ENCODE measurements at regions not wholly inside any gene's neighbourhood (a gene's known extent, or its start where the extent isn't known, plus 50 kb on each side); places are given as distances from the start of the nearest gene placed in this dataset.

DNA sequence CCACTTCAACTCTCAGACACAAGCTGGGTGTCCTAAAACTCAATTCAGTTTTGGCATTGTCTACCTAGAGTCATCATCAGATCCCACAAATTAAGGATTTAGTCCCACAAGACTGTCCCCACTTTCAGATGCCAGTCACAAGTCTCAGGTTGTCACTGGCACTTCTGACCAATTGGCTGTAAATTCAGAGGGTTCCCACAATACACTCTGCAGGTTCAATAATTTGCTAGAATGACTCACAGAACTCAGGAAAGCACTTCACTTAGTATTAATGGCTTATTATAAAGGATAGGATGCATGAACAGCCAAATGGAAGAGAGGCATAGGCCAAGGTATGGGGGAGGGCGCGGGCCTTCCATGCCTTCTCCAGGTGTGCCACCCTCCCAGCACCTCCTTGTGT lies 209.1 kb downstream of the SREK1 start:
- ATAC-seq (ENCODE audit: low read depth) (no peak), DNase-seq (ENCODE audit: low spot score) (no peak)
- TF ChIP-seq, protein P1, sequence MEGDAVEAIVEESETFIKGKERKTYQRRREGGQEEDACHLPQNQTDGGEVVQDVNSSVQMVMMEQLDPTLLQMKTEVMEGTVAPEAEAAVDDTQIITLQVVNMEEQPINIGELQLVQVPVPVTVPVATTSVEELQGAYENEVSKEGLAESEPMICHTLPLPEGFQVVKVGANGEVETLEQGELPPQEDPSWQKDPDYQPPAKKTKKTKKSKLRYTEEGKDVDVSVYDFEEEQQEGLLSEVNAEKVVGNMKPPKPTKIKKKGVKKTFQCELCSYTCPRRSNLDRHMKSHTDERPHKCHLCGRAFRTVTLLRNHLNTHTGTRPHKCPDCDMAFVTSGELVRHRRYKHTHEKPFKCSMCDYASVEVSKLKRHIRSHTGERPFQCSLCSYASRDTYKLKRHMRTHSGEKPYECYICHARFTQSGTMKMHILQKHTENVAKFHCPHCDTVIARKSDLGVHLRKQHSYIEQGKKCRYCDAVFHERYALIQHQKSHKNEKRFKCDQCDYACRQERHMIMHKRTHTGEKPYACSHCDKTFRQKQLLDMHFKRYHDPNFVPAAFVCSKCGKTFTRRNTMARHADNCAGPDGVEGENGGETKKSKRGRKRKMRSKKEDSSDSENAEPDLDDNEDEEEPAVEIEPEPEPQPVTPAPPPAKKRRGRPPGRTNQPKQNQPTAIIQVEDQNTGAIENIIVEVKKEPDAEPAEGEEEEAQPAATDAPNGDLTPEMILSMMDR (IDR thresholded peaks at IDR 0.05; ENCODE audit: poor library complexity, severe bottlenecking) = no peak
- Histone ChIP-seq H3K27me3 (ENCODE audit: insufficient read depth, poor library complexity, severe bottlenecking) (no peaks in the 10 kb centered on the region), H3K4me1 (ENCODE audit: insufficient read depth, poor library complexity, severe bottlenecking) (no peaks in the 10 kb centered on the region), H3K36me3 (ENCODE audit: low read depth) (no peaks in the 10 kb centered on the region), H3K9me3 (ENCODE audit: severe bottlenecking) (no peaks in the 10 kb centered on the region), H3K4me3 (ENCODE audit: severe bottlenecking) (no peak overlapping the region), H3K27ac (ENCODE audit: poor library complexity, severe bottlenecking) (no peak overlapping the region)

DNA sequence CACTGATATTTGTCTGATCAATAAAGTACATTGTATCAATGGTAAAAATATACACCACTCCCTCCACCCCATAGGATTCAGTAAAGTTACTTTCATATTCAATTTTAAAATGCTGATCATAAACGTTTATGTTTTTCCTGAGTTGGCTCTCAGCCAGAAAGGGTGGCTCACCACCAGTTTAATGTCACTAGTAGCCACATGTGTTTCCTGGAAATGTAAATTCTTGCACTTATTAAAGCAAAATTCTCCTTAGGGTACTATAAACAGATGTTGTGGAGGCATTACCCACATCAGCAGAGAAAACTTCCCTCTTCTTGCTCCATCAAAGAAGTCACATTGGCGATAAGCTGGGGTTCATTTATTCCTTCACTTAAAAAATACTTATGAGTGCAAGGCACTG lies 210.3 kb downstream of the SREK1 start:
- DNase-seq (ENCODE audit: low spot score) (no peak), ATAC-seq (ENCODE audit: low read depth) (no peak)
- no peaks in the 10 kb centered on the region for H3K27me3 ChIP-seq (ENCODE audit: insufficient read depth, poor library complexity, severe bottlenecking)
- no peaks in the 10 kb centered on the region for H3K36me3 ChIP-seq (ENCODE audit: low read depth)
- TF ChIP-seq, protein P1 (IDR thresholded peaks at IDR 0.05; ENCODE audit: poor library complexity, severe bottlenecking) = no peak
- no peak overlapping the region for H3K27ac ChIP-seq (ENCODE audit: poor library complexity, severe bottlenecking)
- no peaks in the 10 kb centered on the region for H3K4me1 ChIP-seq (ENCODE audit: insufficient read depth, poor library complexity, severe bottlenecking)
- no peaks in the 10 kb centered on the region for H3K9me3 ChIP-seq (ENCODE audit: severe bottlenecking)
- H3K4me3 ChIP-seq (ENCODE audit: severe bottlenecking) = no peak overlapping the region

DNA sequence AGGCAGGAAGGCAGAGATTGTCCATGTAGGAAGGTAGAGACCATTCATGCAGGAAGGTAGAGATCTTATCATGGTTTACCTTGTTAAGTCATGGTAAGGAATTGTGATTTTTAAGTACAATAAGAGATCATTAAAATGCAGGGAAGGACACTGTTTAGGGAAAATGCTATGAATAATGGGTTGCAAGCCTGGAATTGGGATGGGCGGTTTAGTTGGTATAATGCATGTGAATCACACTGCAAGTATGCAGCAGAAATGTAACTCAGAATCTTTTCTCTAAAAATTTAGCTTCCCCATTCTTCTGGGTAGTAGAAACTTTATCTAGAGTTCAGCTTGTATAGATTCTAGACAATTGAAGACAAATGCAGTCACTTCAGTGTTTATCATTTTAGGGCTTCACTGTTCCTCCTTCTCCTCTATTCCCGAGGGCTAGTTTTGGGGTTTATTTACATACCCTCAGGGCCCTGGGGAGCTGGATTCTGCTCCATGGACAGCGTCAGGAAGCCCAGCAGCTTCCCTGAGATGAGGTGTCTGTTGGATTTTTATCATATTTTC lies 212.0 kb downstream of the SREK1 start:
- TF ChIP-seq, protein P1 (IDR thresholded peaks at IDR 0.05; ENCODE audit: poor library complexity, severe bottlenecking) = no peak
- H3K9me3 ChIP-seq (ENCODE audit: severe bottlenecking) = no peaks in the 10 kb centered on the region
- DNase-seq (ENCODE audit: low spot score) = no peak
- no peaks in the 10 kb centered on the region for H3K4me1 ChIP-seq (ENCODE audit: insufficient read depth, poor library complexity, severe bottlenecking)
- no peaks in the 10 kb centered on the region for H3K27me3 ChIP-seq (ENCODE audit: insufficient read depth, poor library complexity, severe bottlenecking)
- ATAC-seq (ENCODE audit: low read depth) = peak; percentile 48; the same call in 1 of the 3 replicates
- H3K4me3 ChIP-seq (ENCODE audit: severe bottlenecking) = no peak overlapping the region
- no peaks in the 10 kb centered on the region for H3K36me3 ChIP-seq (ENCODE audit: low read depth)
- no peak overlapping the region for H3K27ac ChIP-seq (ENCODE audit: poor library complexity, severe bottlenecking)

DNA sequence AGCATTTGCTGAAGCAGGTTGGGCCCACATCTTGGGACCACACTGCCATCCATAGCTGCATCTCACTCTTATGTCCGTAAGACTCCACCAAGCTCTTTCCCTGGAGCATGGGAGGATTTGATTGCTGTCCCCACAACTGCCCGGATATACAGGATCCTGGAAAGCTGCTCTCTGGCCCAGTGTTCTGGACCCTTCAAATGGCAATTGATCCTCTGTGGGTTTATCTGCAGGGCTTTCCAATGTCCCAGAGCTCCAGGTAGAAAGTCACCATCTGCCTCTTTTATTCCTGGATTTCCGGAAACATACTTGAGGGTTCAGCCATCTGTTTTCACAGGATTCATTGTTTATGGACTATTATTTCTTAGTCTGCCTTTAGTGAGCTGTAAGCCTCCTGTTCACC lies 214.6 kb downstream of the SREK1 start:
- no peak for DNase-seq (ENCODE audit: low spot score)
- no peak overlapping the region for H3K27ac ChIP-seq (ENCODE audit: poor library complexity, severe bottlenecking)
- TF ChIP-seq, protein P1 (IDR thresholded peaks at IDR 0.05; ENCODE audit: poor library complexity, severe bottlenecking) = no peak

DNA sequence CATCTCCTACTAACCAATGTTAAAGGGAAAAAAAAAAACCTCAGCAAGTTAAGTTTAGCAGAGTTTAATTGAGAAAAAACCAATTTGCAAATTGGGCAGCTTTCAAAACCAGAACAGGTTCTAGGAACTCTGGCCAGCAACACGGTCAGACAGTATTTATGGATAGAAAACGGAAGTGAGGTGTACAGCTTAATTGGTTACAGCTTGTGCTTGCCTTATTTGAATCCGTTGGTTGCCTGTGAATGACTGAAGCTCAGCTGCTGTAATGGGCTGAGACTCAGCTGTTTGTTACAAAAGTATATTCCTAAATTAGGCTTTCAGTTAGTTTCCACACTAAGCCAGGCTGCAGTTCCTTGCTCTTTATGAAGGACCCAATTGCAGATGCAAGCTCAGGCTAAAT lies 217.0 kb downstream of the SREK1 start:
- DNase-seq (ENCODE audit: low spot score) (no peak), ATAC-seq (ENCODE audit: low read depth) (no peak)
- no peaks in the 10 kb centered on the region for H3K9me3 ChIP-seq (ENCODE audit: severe bottlenecking)
- no peak overlapping the region for H3K27ac ChIP-seq (ENCODE audit: poor library complexity, severe bottlenecking)
- H3K27me3 ChIP-seq (ENCODE audit: insufficient read depth, poor library complexity, severe bottlenecking) = peaks cover 12% of the 10 kb centered on the region
- TF ChIP-seq, protein P1 (IDR thresholded peaks at IDR 0.05; ENCODE audit: poor library complexity, severe bottlenecking) = no peak
- H3K36me3 ChIP-seq (ENCODE audit: low read depth) = no peaks in the 10 kb centered on the region
- no peaks in the 10 kb centered on the region for H3K4me1 ChIP-seq (ENCODE audit: insufficient read depth, poor library complexity, severe bottlenecking)
- H3K4me3 ChIP-seq (ENCODE audit: severe bottlenecking) = no peak overlapping the region

More for the DNA sequence above, 214.6 kb downstream of the SREK1 start:
- peaks cover 9% of the 10 kb centered on the region for H3K27me3 ChIP-seq (ENCODE audit: insufficient read depth, poor library complexity, severe bottlenecking)
- H3K36me3 ChIP-seq (ENCODE audit: low read depth) = no peaks in the 10 kb centered on the region
- ATAC-seq (ENCODE audit: low read depth) = no peak
- H3K4me1 ChIP-seq (ENCODE audit: insufficient read depth, poor library complexity, severe bottlenecking) = no peaks in the 10 kb centered on the region
- no peaks in the 10 kb centered on the region for H3K9me3 ChIP-seq (ENCODE audit: severe bottlenecking)
- no peak overlapping the region for H3K4me3 ChIP-seq (ENCODE audit: severe bottlenecking)

All from RWPE2 (cell line).